CD14-positive monocyte (primary cell): ENCODE measurements at regions not wholly inside any gene's neighbourhood (a gene's known extent, or its start where the extent isn't known, plus 50 kb on each side); places are given as distances from the start of the nearest gene placed in this dataset.

Experiments used
- DNase-seq, 3 donors: peaks; one replicate each; pipeline ENCODE4 v3.0.0-alpha.2; 2011 to 2022
- H2AFZ ChIP-seq: 2 replicates; pipeline ENCODE4 v1.6.0; 2012; ENCODE audit warnings: mild to moderate bottlenecking, low read depth, low read length, inconsistent platforms; ENCODE audit not compliant: insufficient read depth, poor library complexity, severe bottlenecking
- H3K27ac ChIP-seq, 2 donors: 1 replicate in 1 of 2; 2 replicates in 1 of 2; pipeline ENCODE4 v1.5.1; 2012 to 2013; ENCODE audit warnings: low read length in 2 of 2, control low read depth in 1 of 2, inconsistent platforms in 1 of 2, low read depth in 1 of 2, mild to moderate bottlenecking in 1 of 2
- H3K27me3 ChIP-seq, 2 donors: one replicate each; pipeline versions ENCODE4 v1.6.0 to v1.6.1; 2011 to 2013; ENCODE audit warnings: low read length in 2 of 2; ENCODE audit not compliant: control insufficient read depth in 2 of 2, insufficient read depth in 2 of 2
- H3K36me3 ChIP-seq, 2 donors: replicated peaks in 1 of 2; 1 replicate in 1 of 2; 2 replicates in 1 of 2; pipeline versions ENCODE4 v1.5.1 to v1.6.1; 2012 to 2013; ENCODE audit warnings: low read length in 2 of 2, control low read depth in 1 of 2, inconsistent platforms in 1 of 2, mild to moderate bottlenecking in 1 of 2; ENCODE audit not compliant: insufficient read depth in 2 of 2, control insufficient read depth in 1 of 2
- H3K4me1 ChIP-seq, 2 donors: 1 replicate in 1 of 2; 2 replicates in 1 of 2; pipeline versions ENCODE4 v1.5.1 to v1.6.1; 2012 to 2013; ENCODE audit warnings: low read length in 2 of 2, control low read depth in 1 of 2, inconsistent platforms in 1 of 2, mild to moderate bottlenecking in 1 of 2, moderate library complexity in 1 of 2; ENCODE audit not compliant: insufficient read depth in 2 of 2, control insufficient read depth in 1 of 2
- H3K4me2 ChIP-seq: replicated peaks from 2 replicates; pipeline ENCODE3; 2012; ENCODE audit warnings: low read length, moderate library complexity, mild to moderate bottlenecking; ENCODE audit not compliant: poor library complexity, severe bottlenecking; ENCODE audit errors: extremely low read depth
- H3K4me3 ChIP-seq, 3 experiments: fragments of 200-600 bp in 1 of 3; sonication (generic) in 1 of 3; replicated peaks in 1 of 3; 1 replicate in 2 of 3; 2 replicates in 1 of 3; pipeline ENCODE4 v1.5.1; 2011 to 2013; ENCODE audit warnings: low read length in 3 of 3, mild to moderate bottlenecking in 3 of 3, control low read depth in 2 of 3, low read depth in 2 of 3, inconsistent platforms in 1 of 3, moderate library complexity in 1 of 3
- H3K79me2 ChIP-seq: 2 replicates; pipeline ENCODE4 v1.6.0; 2012; ENCODE audit warnings: mild to moderate bottlenecking, control low read depth, inconsistent platforms, low read length, moderate library complexity; ENCODE audit not compliant: insufficient read depth
- H3K9ac ChIP-seq: 2 replicates; pipeline ENCODE4 v1.6.0; 2017; ENCODE audit warnings: low read length, mild to moderate bottlenecking; ENCODE audit not compliant: insufficient read depth, poor library complexity, severe bottlenecking
- H3K9me3 ChIP-seq, 2 donors: replicated peaks in 1 of 2; 1 replicate in 1 of 2; 2 replicates in 1 of 2; pipeline versions ENCODE4 v1.5.1 to v1.6.1; 2012 to 2013; ENCODE audit warnings: low read length in 2 of 2, control low read depth in 1 of 2; ENCODE audit not compliant: control insufficient read depth in 1 of 2, insufficient read depth in 1 of 2
- H4K20me1 ChIP-seq: 2 replicates; pipeline ENCODE4 v1.6.0; 2012; ENCODE audit warnings: mild to moderate bottlenecking, low read length, control low read depth, moderate library complexity; ENCODE audit not compliant: insufficient read depth
- H3K27ac Mint-ChIP-seq, 7 donors: one replicate each; pipeline ENCODE4 v1.8.0; 2020; ENCODE audit warnings: mild to moderate bottlenecking in 7 of 7, mixed read lengths in 7 of 7, moderate library complexity in 6 of 7, inconsistent platforms in 2 of 7
- H3K27me3 Mint-ChIP-seq, 3 donors: one replicate each; pipeline ENCODE4 v1.8.0; 2021 to 2022; ENCODE audit warnings: low read depth in 3 of 3, mild to moderate bottlenecking in 3 of 3, mixed read lengths in 3 of 3, moderate library complexity in 3 of 3, inconsistent platforms in 1 of 3
- H3K36me3 Mint-ChIP-seq, 2 donors: one replicate each; pipeline ENCODE4 v1.8.0; 2020; ENCODE audit warnings: mixed read lengths in 2 of 2, inconsistent platforms in 1 of 2, mild to moderate bottlenecking in 1 of 2
- H3K4me1 Mint-ChIP-seq: one replicate; pipeline ENCODE4 v1.8.0; 2020; ENCODE audit warnings: mild to moderate bottlenecking, mixed read lengths
- H3K4me3 Mint-ChIP-seq, 2 donors: one replicate each; pipeline ENCODE4 v1.8.0; 2020; ENCODE audit warnings: mild to moderate bottlenecking in 2 of 2, mixed read lengths in 2 of 2, moderate library complexity in 1 of 2
- H3K9me3 Mint-ChIP-seq, 7 donors: one replicate each; pipeline ENCODE4 v1.8.0; 2020 to 2022; ENCODE audit warnings: mixed read lengths in 7 of 7, mild to moderate bottlenecking in 6 of 7, moderate library complexity in 6 of 7, inconsistent platforms in 2 of 7
- WGBS: methylation state at CpG from one replicate; pipeline ENCODE4 v1.1.5; 2013; ENCODE audit warnings: missing lambda C conversion rate; ENCODE audit not compliant: insufficient coverage; 5-methylcytosine and 5-hydroxymethylcytosine counted together
- intact Hi-C, 2 donors: fragments of 100-400 bp; cut with micrococcal nuclease; formaldehyde crosslinking; loops; one replicate each; pipeline versions ENCODE4 v1.15.0 to v1.15.1; 2023
- TF ChIP-seq, protein P1 (sequence below): fragments of 200-600 bp; IDR thresholded peaks from one replicate; pipeline ENCODE4 v1.8.0; 2022; ENCODE audit warnings: antibody characterized with exemption, mild to moderate bottlenecking

- TF ChIP-seq, protein P1, sequence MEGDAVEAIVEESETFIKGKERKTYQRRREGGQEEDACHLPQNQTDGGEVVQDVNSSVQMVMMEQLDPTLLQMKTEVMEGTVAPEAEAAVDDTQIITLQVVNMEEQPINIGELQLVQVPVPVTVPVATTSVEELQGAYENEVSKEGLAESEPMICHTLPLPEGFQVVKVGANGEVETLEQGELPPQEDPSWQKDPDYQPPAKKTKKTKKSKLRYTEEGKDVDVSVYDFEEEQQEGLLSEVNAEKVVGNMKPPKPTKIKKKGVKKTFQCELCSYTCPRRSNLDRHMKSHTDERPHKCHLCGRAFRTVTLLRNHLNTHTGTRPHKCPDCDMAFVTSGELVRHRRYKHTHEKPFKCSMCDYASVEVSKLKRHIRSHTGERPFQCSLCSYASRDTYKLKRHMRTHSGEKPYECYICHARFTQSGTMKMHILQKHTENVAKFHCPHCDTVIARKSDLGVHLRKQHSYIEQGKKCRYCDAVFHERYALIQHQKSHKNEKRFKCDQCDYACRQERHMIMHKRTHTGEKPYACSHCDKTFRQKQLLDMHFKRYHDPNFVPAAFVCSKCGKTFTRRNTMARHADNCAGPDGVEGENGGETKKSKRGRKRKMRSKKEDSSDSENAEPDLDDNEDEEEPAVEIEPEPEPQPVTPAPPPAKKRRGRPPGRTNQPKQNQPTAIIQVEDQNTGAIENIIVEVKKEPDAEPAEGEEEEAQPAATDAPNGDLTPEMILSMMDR, result no peak
- Histone ChIP-seq H3K27me3 (no peaks in the 10 kb centered on the region), H3K9me3 (no peaks in the 10 kb centered on the region), H2AFZ (no peak overlapping the region), H3K27ac (no peak overlapping the region), H3K4me3 (no peak overlapping the region), H3K9ac (no peak overlapping the region), H3K4me2 (no peak overlapping the region), H3K79me2 (no peaks in the 10 kb centered on the region), H3K4me1 (peaks cover 8 to 11% of the 10 kb centered on the region in 2 donors), H3K36me3 (no peaks in the 10 kb centered on the region), H4K20me1 (no peaks in the 10 kb centered on the region)
- Mint-ChIP-seq H3K36me3 (no peaks in the 10 kb centered on the region), H3K4me1 (peaks cover 18% of the 10 kb centered on the region), H3K27ac (no peak overlapping the region), H3K9me3 (no peaks in the 10 kb centered on the region), H3K27me3 (peaks cover 3 to 5% (median 4%) of the 10 kb centered on the region in 3 donors), H3K4me3 (no peak overlapping the region)
- WGBS, result no CpG with 5 or more reads among the region's 2 CpGs
- intact Hi-C loops, result no loop called here
- no peak for DNase-seq
Measured at GRCh38 chr18:34655131-34655530, 55.0 kb upstream of the DTNA start.

DNA sequence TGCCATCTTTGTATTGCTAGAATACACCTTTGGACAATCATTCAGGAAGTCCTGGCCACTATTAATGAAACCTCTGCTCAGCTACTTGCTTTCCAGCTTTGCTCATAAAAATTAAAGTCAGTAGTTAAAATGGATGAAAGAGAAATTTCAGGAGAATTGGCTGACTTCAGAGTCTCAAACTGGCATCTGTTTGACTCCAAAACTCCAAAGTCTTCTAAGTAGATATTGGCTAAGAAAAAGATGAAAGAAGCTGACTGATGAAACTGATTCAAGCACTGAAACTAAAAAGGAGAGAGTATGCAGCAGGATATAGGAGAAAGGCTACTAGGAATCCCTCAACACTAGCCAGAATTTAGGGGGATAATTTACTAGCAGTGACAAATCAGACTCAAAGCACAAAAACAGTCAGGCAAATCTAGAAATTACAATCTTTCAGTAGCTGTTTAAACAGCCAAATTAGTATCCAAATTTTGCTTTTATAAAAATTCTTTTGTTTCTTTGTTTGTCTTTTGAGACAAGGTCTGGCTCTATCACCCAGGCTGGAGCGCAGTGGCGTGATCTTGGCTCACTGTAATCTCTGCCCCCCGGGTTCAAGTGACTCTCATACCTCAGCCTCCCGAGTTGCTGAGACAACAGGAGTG is 52.1 kb upstream of the DTNA start:
- Mint-ChIP-seq H3K27ac (no peak overlapping the region), H3K9me3 (no peaks in the 10 kb centered on the region), H3K4me1 (peaks cover 5% of the 10 kb centered on the region), H3K4me3 (no peak overlapping the region), H3K27me3 (peaks cover 0 to 7% (median 3%) of the 10 kb centered on the region in 3 donors), H3K36me3 (no peaks in the 10 kb centered on the region)
- H3K27me3 ChIP-seq, result no peaks in the 10 kb centered on the region
- no peak overlapping the region for H3K4me2 ChIP-seq
- no peaks in the 10 kb centered on the region for H3K4me1 ChIP-seq
- no peaks in the 10 kb centered on the region for H3K9me3 ChIP-seq
- no peak overlapping the region for H3K9ac ChIP-seq
- no peaks in the 10 kb centered on the region for H3K79me2 ChIP-seq
- no peaks in the 10 kb centered on the region for H3K36me3 ChIP-seq
- H3K4me3 ChIP-seq, result no peak overlapping the region
- no peak for DNase-seq
- no peak overlapping the region for H2AFZ ChIP-seq
- TF ChIP-seq, protein P1, result no peak
- no peaks in the 10 kb centered on the region for H4K20me1 ChIP-seq
- no CpG with 5 or more reads among the region's 4 CpGs for WGBS
- H3K27ac ChIP-seq, result no peak overlapping the region
- intact Hi-C loops, result no loop called here
